ENCODE measurements at regions not wholly inside any gene's neighbourhood (a gene's known extent, or its start where the extent isn't known, plus 50 kb on each side); places are given as distances from the start of the nearest gene placed in this dataset.

GRCh38 chr3:153757839-153758238 lies 363.4 kb upstream of the ARHGEF26 start:
- TF ChIP-seq CTCF (IDR thresholded peaks at IDR 0.05) (no peak), POLR2A (IDR thresholded peaks at IDR 0.05) (no peak)

All from body of pancreas (tissue), 4 donors.